ENCODE measurements at regions not wholly inside any gene's neighbourhood (a gene's known extent, or its start where the extent isn't known, plus 50 kb on each side); places are given as distances from the start of the nearest gene placed in this dataset.

- DNase-seq, result no peak
Measured at GRCh38 chr10:3016016-3016415, 51.3 kb upstream of the PFKP start.

DNA sequence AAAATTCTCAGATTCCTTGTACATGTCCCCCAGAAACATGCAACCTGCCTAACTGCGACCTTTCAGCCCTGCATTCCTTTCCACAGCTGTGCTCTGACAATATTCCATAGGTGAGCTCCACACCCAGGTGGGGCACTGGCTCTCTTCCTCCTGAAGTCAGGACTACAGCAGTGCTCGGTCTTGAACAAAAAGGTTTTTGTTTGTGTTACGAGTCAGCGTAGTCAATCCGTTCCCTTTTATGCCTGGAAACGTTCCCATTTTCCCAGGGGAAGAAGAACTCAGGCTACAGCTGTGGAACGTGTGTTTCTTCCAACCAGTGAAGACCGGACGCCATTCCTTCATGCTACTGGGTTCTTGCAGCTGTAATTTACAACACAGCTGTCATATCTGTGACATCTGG lies 52.4 kb upstream of the PFKP start:
- no peak for DNase-seq

GRCh38 chr10:3012223-3012622 lies 55.1 kb upstream of the PFKP start:
- no peak for DNase-seq

GRCh38 chr10:3010816-3011460 lies 56.4 kb upstream of the PFKP start:
- no peak for DNase-seq

GRCh38 chr10:3010334-3010733 lies 57.0 kb upstream of the PFKP start:
- DNase-seq, result no peak

GRCh38 chr10:3009341-3009740 lies 58.0 kb upstream of the PFKP start:
- DNase-seq, result no peak

GRCh38 chr10:3008518-3009195 lies 58.7 kb upstream of the PFKP start:
- no peak for DNase-seq

DNA sequence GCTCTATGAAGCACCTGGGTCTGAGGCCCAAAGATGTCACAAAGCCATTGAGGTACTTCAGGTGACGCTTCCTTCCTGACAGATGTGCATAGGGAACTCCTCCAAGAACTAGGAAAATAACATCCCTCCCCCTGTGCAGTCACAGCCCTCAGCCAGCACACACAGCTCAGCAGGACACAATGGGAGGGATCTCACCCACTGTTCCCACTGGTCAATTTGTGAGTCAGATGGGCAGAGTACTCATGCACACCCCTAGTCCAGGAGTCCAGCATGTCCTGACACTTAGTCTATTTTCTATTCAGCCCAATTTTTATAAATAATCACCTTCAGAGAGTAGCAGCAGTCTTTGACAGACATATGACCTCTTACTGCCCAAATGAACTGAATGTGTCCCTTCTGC lies 60.7 kb upstream of the PFKP start:
- no peak for DNase-seq

GRCh38 chr10:3006093-3006492 lies 61.3 kb upstream of the PFKP start:
- DNase-seq, result no peak

- DNase-seq, result no peak
Measured at GRCh38 chr10:3002304-3002703, 65.0 kb upstream of the PFKP start.

- no peak for DNase-seq
Measured at GRCh38 chr10:3000048-3000447, 67.3 kb upstream of the PFKP start.

- no peak for DNase-seq
Measured at GRCh38 chr10:2994221-2994961, 73.0 kb upstream of the PFKP start.

DNA sequence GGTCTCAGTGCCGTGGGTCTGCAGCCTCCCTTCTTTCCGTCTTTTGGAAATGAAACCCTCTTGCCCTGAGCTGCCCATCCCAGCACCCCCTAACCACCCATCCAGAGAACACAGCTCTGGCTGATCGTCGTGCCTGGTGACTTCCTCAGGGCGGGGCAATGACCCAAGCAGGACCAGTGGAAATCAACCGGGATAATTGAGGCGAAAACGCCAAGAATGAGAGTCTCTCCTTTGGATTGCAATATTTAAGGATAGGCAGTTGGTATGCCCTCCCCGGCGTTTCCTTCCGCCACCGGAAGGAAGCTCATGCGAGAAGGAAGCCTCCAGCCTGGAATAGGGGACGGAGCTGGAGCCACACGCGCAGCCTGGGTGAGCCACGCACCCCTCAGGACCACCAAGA lies 73.7 kb upstream of the PFKP start:
- DNase-seq, result no peak

- no peak for DNase-seq
Measured at GRCh38 chr10:2992401-2993198, 74.7 kb upstream of the PFKP start.

DNA sequence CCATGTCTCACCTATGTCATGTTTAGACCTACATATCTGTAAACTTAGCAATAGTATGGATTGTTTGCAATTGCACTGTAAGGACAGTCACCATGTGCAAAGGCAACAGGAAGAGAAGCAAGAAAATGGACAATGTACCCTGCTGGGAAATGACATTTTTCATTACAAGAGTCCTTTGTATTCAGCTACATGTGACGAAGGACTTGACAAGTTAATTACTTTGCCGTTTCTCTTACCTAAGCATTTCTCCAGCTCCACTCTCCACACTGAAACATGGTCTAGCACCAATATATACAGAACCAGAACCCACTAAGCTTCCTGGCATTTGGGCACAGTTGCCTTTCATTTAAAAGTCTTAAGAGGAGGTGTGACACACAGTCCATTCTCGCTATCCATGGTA lies 76.6 kb upstream of the PFKP start:
- peak; percentile 42 for DNase-seq

GRCh38 chr10:2989292-2989947 lies 77.9 kb upstream of the PFKP start:
- no peak for DNase-seq

DNA sequence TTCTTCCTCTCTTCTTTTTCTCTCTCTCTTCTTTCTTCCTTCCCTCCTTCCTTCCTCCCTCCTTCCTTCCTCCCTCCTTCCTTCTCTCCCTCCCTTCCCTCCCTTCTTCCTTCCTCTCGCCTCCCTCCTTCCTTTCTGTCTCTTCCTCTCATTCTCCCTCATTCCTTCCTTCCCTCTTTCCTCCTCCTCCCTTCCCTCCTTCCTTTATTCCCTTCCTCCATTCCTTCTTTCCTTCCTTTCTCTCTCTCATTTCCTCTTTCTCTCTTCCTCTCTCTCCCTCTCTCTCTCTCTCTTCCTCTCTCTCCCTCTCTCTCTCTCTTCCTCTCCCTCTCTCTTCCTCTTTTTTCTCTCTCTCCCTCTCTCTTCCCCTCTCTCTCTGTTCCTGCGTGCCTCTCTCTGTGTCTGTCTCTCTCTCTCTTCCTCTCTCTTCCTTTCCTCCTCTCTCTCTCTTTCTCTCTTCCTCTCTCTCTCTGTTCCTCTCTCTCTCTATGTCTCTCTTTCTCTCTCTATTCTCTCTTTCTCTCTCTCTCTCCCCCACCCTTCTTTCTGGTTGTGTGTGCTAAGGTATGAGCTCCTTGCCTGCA lies 80.1 kb upstream of the PFKP start:
- DNase-seq, result no peak

- no peak for DNase-seq
Measured at GRCh38 chr10:2986391-2986801, 81.0 kb upstream of the PFKP start.

- DNase-seq, result no peak
Measured at GRCh38 chr10:2985729-2986232, 81.6 kb upstream of the PFKP start.

DNA sequence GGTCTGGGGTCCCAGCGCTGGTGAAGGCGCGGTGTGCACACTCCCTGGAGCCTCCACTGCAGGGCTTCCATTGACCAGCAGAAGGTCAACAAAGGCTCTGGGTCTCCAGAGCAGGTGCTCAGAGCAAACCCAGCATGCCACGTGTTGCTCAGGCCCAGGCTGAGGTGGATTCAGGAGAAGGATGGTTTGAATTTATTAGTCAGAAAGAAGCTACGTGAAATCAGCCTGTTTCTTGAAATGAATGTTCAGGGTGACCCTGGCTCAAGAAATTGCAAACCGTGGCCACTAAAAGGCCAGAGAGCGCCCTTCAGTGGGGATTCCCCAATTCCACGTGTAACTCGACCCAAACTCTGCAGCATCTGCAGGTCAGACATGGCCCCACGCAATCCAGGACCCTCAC lies 82.7 kb upstream of the PFKP start:
- no peak for DNase-seq

DNA sequence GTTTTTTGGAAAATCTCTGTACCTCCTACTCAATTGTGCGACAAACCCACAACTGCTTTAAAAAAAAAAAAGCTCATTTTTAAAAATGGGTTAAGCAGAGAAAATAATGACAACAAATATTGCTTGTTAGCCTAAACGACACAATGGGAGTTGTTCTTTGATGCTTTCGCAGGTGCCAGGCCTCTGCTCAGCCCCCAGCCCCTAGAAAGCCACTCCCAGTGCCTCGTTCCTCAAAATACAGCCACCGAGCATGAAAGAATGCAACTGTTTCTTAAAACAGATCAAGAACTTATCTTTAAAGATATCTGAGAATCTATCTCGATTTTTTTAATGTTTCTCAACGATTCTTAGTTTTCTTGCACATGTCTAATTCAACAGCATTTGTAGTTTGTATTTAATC lies 85.2 kb upstream of the PFKP start:
- no peak for DNase-seq

DNA sequence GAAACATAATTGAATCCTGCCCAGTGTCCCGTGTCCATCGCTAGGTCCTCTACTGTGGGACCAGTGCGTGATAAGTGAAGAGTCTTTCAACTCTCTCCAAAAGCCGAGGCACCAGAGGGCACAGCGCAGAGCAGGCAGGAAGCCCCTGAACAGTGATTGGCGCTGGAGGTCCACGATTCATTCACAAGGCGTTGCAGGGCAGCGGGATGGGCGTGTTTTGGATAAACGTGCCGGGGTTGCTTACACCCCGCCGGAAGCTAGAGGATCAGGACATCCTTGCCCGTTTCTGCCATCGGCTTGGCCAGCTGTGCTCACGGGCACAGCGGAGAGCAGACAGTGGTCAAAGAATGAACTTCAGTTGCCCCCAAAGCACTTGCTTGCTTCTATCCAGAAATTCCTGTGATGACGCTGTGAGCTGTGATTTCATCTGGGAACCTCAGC lies 86.0 kb upstream of the PFKP start:
- no peak for DNase-seq

Measured in NCI-H187 treated with DMSO at 0.1 percent for 48 hours (cell line).